ENCODE measurements at regions not wholly inside any gene's neighbourhood (a gene's known extent, or its start where the extent isn't known, plus 50 kb on each side); places are given as distances from the start of the nearest gene placed in this dataset.

GRCh38 chr16:87246269-87247065 lies 70.7 kb downstream of the C16orf95 start:
- DNase-seq: no peak

- DNase-seq: no peak
Observed at GRCh38 chr16:87248714-87249113, 68.5 kb downstream of the C16orf95 start.

- no peak for DNase-seq
Observed at GRCh38 chr16:87249425-87249824, 67.8 kb downstream of the C16orf95 start.

- DNase-seq: no peak
Observed at GRCh38 chr16:87250431-87250960, 66.7 kb downstream of the C16orf95 start.

GRCh38 chr16:87252269-87252970 lies 64.8 kb downstream of the C16orf95 start:
- no peak for DNase-seq

Measured in CD4-positive, alpha-beta T cell treated with Interferon alpha-2 for 1 hour (primary cell).